GM12878 (cell line): ENCODE measurements at regions not wholly inside any gene's neighbourhood (a gene's known extent, or its start where the extent isn't known, plus 50 kb on each side); places are given as distances from the start of the nearest gene placed in this dataset.

Experiments
- ATAC-seq: fragments of 200-7000 bp; cut with Tn5 transposase; 3 replicates; pipeline ENCODE4 v1.9.1; 2020; ENCODE audit warnings: mild to moderate bottlenecking, moderate library complexity
- BruUV-seq: library from RNA; stranded (reverse); fragments of 400-500 nt; replicated peaks from 2 replicates; lab custom pipeline; 2021; lab: Mats Ljungman, UMichigan
- CTCF ChIA-PET: fragments of 300-600 bp; sonication (Branson Sonifier 250); formaldehyde crosslinking; extraction: SDS; loops from one replicate; lab custom pipeline; 2021; ENCODE audit warnings: inconsistent platforms; lab: Yijun Ruan, JAX
- POLR2A ChIA-PET: fragments of 350-600 bp; formaldehyde crosslinking; extraction: SDS; loops from one replicate; lab custom pipeline; 2021; ENCODE audit warnings: inconsistent platforms; lab: Charles Lee
- RAD21 ChIA-PET: fragments of 300-600 bp; sonication (Branson Sonifier 250); formaldehyde crosslinking; loops from one replicate; lab custom pipeline; 2023; ENCODE audit warnings: antibody characterized with exemption; ENCODE audit not compliant: unreplicated experiment; lab: Charles Lee
- SMC1A ChIA-PET: fragments of 300-600 bp; sonication (Branson Sonifier 250); formaldehyde crosslinking; loops from one replicate; lab custom pipeline; 2023; ENCODE audit not compliant: unreplicated experiment, uncharacterized antibody; lab: Charles Lee
- DNase-seq: peaks from one replicate; pipeline ENCODE4 v3.0.0-alpha.2; 2011; ENCODE audit warnings: low read depth, low spot score
- FAIRE-seq: peaks from 3 replicates; lab custom pipeline; 2011; peaks lifted over from hg19 to GRCh38; lab: Jason Lieb, UNC
- H2AFZ ChIP-seq: 2 replicates; pipeline ENCODE4 v1.6.0; 2011; ENCODE audit warnings: low read depth, low read length, control low read depth; ENCODE audit not compliant: control insufficient read depth
- H3K27ac ChIP-seq: 2 replicates; pipeline ENCODE4 v1.5.1; 2011; ENCODE audit warnings: control low read depth; ENCODE audit not compliant: control insufficient read depth, insufficient read depth
- H3K27me3 ChIP-seq, 2 experiments: replicated peaks in 1 of 2; 2 replicates each; pipeline versions ENCODE4 v1.6.0 to v1.6.1; 2011; ENCODE audit warnings: low read length in 1 of 2; ENCODE audit not compliant: control insufficient read depth in 2 of 2, insufficient read depth in 2 of 2
- H3K36me3 ChIP-seq, 2 experiments: 2 replicates each; pipeline ENCODE4 v1.5.1; 2011; ENCODE audit warnings: low read length in 1 of 2; ENCODE audit not compliant: control insufficient read depth in 2 of 2, insufficient read depth in 2 of 2
- H3K4me1 ChIP-seq: 2 replicates; pipeline ENCODE4 v1.6.1; 2011; ENCODE audit warnings: mild to moderate bottlenecking, low read length, moderate library complexity, mixed read lengths; ENCODE audit not compliant: control insufficient read depth, insufficient read depth
- H3K4me2 ChIP-seq: 2 replicates; pipeline ENCODE4 v1.6.0; 2011; ENCODE audit warnings: control low read depth; ENCODE audit not compliant: control insufficient read depth, insufficient read depth
- H3K4me3 ChIP-seq: fragments of 200-600 bp; sonication (generic); 2 replicates; pipeline ENCODE4 v1.5.1; 2016
- H3K79me2 ChIP-seq: 2 replicates; pipeline ENCODE4 v1.6.0; 2011; ENCODE audit warnings: low read length; ENCODE audit not compliant: control insufficient read depth, insufficient read depth
- H3K9ac ChIP-seq: 2 replicates; pipeline ENCODE4 v1.8.0; 2011; ENCODE audit warnings: low read length, control low read depth, mixed read lengths; ENCODE audit not compliant: control insufficient read depth, insufficient read depth
- H3K9me3 ChIP-seq: replicated peaks from 3 replicates; pipeline ENCODE4 v1.5.1; 2011; ENCODE audit warnings: mild to moderate bottlenecking, low read length; ENCODE audit not compliant: control insufficient read depth, insufficient read depth
- H4K20me1 ChIP-seq: 2 replicates; pipeline ENCODE4 v1.6.0; 2011; ENCODE audit not compliant: control insufficient read depth, insufficient read depth
- CBX5 ChIP-seq: sonication (generic); IDR thresholded peaks from 2 replicates; pipeline ENCODE4 v1.6.1; 2016; ENCODE audit warnings: low read depth, moderate library complexity, mild to moderate bottlenecking, inconsistent platforms
- CEBPZ ChIP-seq: fragments of 150-350 bp; IDR thresholded peaks from 2 replicates; pipeline ENCODE4 v1.6.1; 2016; ENCODE audit warnings: low read depth, low read length
- CHD2 ChIP-seq: IDR thresholded peaks from 2 replicates; pipeline ENCODE4 v1.6.1; 2011; ENCODE audit warnings: low read depth, low read length, improper control_type of control experiment, borderline replicate concordance
- FOS ChIP-seq: IDR thresholded peaks from 3 replicates; pipeline ENCODE4 v1.6.1; 2011; ENCODE audit warnings: borderline replicate concordance; ENCODE audit not compliant: insufficient read length; ENCODE audit errors: extremely low read depth
- HDAC2 ChIP-seq: fragments of 200-600 bp; sonication (generic); IDR thresholded peaks from 2 replicates; pipeline ENCODE4 v1.6.1; 2017
- MTA2 ChIP-seq: fragments of 450-650 bp; IDR thresholded peaks from 2 replicates; pipeline ENCODE4 v1.6.1; 2016; ENCODE audit warnings: low read depth, mild to moderate bottlenecking, moderate library complexity
- MTA3 ChIP-seq: IDR thresholded peaks from 2 replicates; pipeline ENCODE4 v1.6.1; 2012; ENCODE audit warnings: low read length, inconsistent platforms, borderline replicate concordance
- NFXL1 ChIP-seq: fragments of 450-650 bp; IDR thresholded peaks from 2 replicates; pipeline ENCODE4 v1.6.1; 2017; ENCODE audit warnings: antibody characterized with exemption, mild to moderate bottlenecking, borderline replicate concordance
- PAX5 ChIP-seq: IDR thresholded peaks from 2 replicates; pipeline ENCODE4 v1.6.1; 2011; ENCODE audit warnings: low read depth, low read length, borderline replicate concordance
- PKNOX1 ChIP-seq: fragments of 450-650 bp; IDR thresholded peaks from 2 replicates; pipeline ENCODE4 v1.6.1; 2016; ENCODE audit warnings: mild to moderate bottlenecking
- PML ChIP-seq: IDR thresholded peaks from 2 replicates; pipeline ENCODE4 v1.6.1; 2012; ENCODE audit warnings: low read length, inconsistent platforms
- POU2F2 ChIP-seq: IDR thresholded peaks from 3 replicates; pipeline ENCODE4 v1.6.1; 2011; ENCODE audit warnings: low read depth, mild to moderate bottlenecking, low read length, borderline replicate concordance
- RB1 ChIP-seq: fragments of 450-650 bp; formaldehyde crosslinking; IDR thresholded peaks from 2 replicates; pipeline ENCODE4 v1.6.1; 2017; ENCODE audit warnings: mild to moderate bottlenecking, borderline replicate concordance
- SPI1 ChIP-seq: IDR thresholded peaks from 2 replicates; pipeline ENCODE4 v1.6.1; 2011; ENCODE audit warnings: low read depth, mild to moderate bottlenecking, low read length, moderate library complexity, borderline replicate concordance; ENCODE audit not compliant: insufficient read depth
- TCF12 ChIP-seq: IDR thresholded peaks from 2 replicates; pipeline ENCODE4 v1.6.1; 2011; ENCODE audit warnings: low read depth, mild to moderate bottlenecking, low read length
- TCF3 ChIP-seq: IDR thresholded peaks from 2 replicates; pipeline ENCODE4 v1.6.1; 2012; ENCODE audit warnings: low read depth, mild to moderate bottlenecking, low read length, borderline replicate concordance; ENCODE audit not compliant: insufficient read depth
- WRNIP1 ChIP-seq: IDR thresholded peaks from 2 replicates; pipeline ENCODE4 v1.6.1; 2011; ENCODE audit warnings: low read depth, low read length, improper control_type of control experiment, borderline replicate concordance
- WGBS: methylation state at CpG from one replicate; pipeline ENCODE4 v1.1.6; 2016; ENCODE audit warnings: low lambda C conversion rate; ENCODE audit not compliant: insufficient replicate concordance, insufficient coverage; ENCODE audit errors: missing lambda C conversion rate; 5-methylcytosine and 5-hydroxymethylcytosine counted together
- in situ Hi-C: fragments of 300-500 bp; cut with MboI; formaldehyde crosslinking; loops from 9 replicates; pipeline ENCODE4 v1.14.3; 2018; ENCODE audit warnings: mixed read lengths
- intact Hi-C: fragments of 100-400 bp; cut with micrococcal nuclease; formaldehyde crosslinking; loops from one replicate; pipeline ENCODE4 v1.14.2; 2022; ENCODE audit not compliant: unreplicated experiment

- BruUV-seq: no TSS peak
- Histone ChIP-seq H3K27ac (no peak overlapping the region), H3K4me1 (no peaks in the 10 kb centered on the region), H3K79me2 (no peaks in the 10 kb centered on the region), H3K4me3 (no peak overlapping the region), H3K9me3 (no peaks in the 10 kb centered on the region), H3K27me3 (no peaks in the 10 kb centered on the region), H3K4me2 (no peak overlapping the region), H4K20me1 (no peaks in the 10 kb centered on the region), H3K9ac (no peak overlapping the region), H3K36me3 (no peaks in the 10 kb centered on the region)
- WGBS: 13% methylated on average over 6 of the region's 6 CpGs
- DNase-seq (no peak), FAIRE-seq (no peak), ATAC-seq (no peak)
- SMC1A ChIA-PET: no interaction called here
- CTCF ChIA-PET: no interaction called here
- POLR2A ChIA-PET: no interaction called here
- intact Hi-C loops: no loop called here
- no peak for TF ChIP-seq CHD2
- no peak for TF ChIP-seq WRNIP1
- no peak for TF ChIP-seq SPI1
- TF ChIP-seq TCF3: no peak
- no peak for TF ChIP-seq MTA2
- TF ChIP-seq MTA3: no peak
- no peak for TF ChIP-seq RB1
- TF ChIP-seq PKNOX1: no peak
- no peak for TF ChIP-seq HDAC2
- no peak for TF ChIP-seq PAX5
- no peak for TF ChIP-seq CEBPZ
- TF ChIP-seq PML: no peak
- no peak for TF ChIP-seq POU2F2
- TF ChIP-seq FOS: no peak
- no peak for TF ChIP-seq TCF12
- no peak for TF ChIP-seq CBX5
- no peak for TF ChIP-seq NFXL1
- TF ChIP-seq, all 136 proteins: peak for 0
- RAD21 ChIA-PET: no interaction called here
- H2AFZ ChIP-seq: no peak overlapping the region
- in situ Hi-C loops: no loop called here
These were observed 257.7 kb upstream of the GJE1 start for GRCh38 chr6:141874930-141875602.
